NCI-H526 treated with DMSO at 0.1 percent for 48 hours (cell line): ENCODE measurements at regions not wholly inside any gene's neighbourhood (a gene's known extent, or its start where the extent isn't known, plus 50 kb on each side); places are given as distances from the start of the nearest gene placed in this dataset.
"Not testable (repeated sequence)": the region's sequence is repeated elsewhere in the genome, so short reads cannot be mapped to it uniquely, and the experiment has no call there.

ENCODE experiments used
- DNase-seq: peaks from one replicate; lab custom pipeline; 2025; lab: John Stamatoyannopoulos, UW

DNA sequence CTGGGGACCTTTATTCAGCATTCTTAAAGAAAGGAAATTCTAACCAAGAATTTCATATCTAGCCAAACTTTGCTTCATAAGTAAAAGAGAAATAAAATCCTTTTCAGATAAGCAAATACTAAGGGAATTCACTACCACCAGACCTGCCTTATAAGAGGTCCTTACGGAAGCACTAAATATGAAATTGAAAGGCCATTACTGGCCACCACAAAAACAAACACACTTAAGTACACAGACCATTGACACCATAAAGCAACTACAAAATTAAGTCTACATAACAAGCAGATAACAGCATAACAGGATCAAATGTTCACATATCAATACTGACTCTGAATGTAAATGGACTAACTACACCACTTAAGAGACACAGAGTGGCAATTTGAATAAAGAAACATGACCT is 361.4 kb upstream of the POU5F2 start:
- no peak for DNase-seq

- DNase-seq: not testable (repeated sequence)
These were observed 356.0 kb upstream of the POU5F2 start for GRCh38 chr5:94097384-94097783.

DNA sequence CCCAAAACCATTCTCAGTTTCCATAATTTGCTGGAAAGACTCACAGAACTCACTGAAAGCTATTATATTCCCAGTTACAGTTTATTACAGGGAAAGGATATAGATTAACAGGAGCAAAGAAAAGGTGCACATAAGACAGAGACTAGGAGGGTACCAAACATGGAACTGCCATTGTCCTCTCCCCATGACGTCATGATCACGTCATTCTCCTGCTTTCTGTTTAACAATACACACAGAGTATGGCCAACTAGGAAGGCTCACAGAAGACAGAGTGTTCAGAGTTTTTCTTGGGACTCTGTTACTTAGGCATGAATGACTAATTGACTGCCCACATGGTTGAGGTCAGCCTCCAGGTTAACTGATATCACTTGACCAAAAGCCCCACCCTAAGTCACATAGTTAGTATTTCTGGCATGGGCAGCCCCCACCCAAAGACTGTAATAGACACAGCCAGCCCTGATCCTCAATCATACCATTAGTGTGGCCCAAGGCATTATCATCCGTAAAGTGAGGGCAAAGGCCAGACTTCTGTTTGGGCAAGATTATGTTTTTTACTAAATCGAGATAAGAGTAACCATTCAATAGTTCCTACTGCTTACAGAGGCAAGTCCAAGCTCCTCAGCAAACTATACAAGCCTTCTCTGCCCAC is 353.5 kb upstream of the POU5F2 start:
- no peak for DNase-seq

DNA sequence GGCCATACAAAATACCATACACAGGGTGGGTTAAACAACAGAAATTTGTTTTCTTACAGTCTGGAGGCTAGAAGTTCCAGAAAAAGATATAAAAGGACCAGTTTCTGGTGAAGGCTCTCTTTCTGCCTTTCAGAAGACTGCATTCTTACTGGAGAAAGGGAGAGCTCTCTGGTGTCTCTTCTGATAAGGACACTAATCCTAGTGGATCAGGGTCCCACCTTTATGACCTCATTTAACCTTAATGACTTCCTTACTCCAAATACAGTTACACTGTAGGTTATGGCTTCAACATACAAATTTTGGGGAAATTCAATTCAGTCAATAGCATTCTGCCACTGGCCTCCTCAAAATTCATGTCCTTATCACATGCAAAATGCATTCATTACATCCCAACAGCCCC is 351.9 kb upstream of the POU5F2 start:
- DNase-seq: no peak

GRCh38 chr5:94086635-94087034 is 345.2 kb upstream of the POU5F2 start:
- DNase-seq: not testable (repeated sequence)

DNA sequence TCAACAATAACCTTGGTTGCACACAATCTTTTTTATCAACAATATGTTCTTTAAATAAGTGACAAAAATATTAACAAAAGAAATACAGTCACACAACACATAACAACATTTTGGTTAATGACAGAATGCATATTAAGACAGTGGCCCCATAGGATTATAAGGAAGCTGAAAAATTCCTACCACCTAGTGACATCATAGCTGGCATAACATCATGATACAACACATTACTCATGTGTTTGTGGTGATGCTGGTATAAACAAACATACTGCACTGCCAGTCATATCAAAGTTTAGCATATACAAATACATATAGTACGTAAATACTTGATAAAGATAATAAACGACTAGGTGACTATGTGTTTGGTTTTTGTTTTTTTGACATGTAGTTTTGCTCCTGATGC is 344.8 kb upstream of the POU5F2 start:
- DNase-seq: no peak

GRCh38 chr5:94082405-94082804 is 341.0 kb upstream of the POU5F2 start:
- no peak for DNase-seq

- no peak for DNase-seq
These were observed 339.7 kb upstream of the POU5F2 start for GRCh38 chr5:94081088-94081487.

DNA sequence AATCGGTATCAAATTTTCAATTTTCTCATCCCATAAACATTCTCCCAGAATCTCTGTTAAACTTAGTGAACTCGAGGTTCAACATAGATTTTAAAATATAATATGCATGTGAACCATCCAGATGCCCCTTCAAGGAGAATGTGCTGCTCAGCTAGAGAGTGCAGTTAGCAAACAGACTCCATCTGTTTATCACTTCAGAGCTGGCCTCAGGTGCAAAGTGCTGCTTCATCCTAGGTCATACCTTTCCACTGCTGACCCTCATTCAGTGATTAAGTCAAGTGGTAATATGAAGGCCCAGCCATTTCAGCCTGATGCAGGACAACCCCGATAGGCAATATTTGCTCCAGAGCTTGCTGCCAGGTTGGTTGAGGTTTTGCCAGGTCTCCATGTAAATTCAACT is 339.0 kb upstream of the POU5F2 start:
- DNase-seq: no peak

GRCh38 chr5:94072116-94072515 is 330.7 kb upstream of the POU5F2 start:
- DNase-seq: no peak

DNA sequence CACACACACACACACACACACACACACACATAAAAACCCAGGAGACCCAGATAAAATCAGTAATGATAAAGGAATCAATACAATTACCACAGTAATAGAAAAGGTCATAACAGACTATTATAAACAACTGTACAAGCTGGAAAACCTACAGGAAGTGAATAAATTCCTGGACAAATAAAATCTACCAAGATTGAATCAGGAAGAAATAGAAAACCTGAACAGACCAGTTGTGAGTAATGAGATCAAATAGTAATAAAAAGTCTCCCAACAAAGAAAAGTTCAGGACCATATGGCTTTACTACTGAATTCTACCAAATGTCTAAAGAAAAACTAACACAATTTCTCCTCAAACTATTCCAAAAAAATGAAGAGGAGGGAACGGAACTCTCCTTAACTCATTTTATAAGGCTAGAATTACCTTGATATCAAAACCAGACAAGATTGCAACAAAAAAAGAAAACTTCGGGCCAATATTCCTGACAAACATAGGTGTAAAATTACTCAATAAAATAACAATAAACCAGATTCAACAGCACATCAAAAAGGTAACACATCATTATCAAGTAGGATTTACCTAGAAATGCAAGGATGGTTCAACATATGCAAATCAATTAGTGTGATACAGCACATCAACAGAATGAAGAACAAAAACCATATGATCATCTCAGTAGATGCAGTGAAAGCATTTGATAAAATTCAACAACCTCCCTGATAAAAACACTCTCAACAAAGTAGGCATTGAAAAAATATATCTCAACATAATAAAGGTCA is 325.2 kb upstream of the POU5F2 start:
- no peak for DNase-seq

- no peak for DNase-seq
These were observed 322.6 kb upstream of the POU5F2 start for GRCh38 chr5:94064025-94064424.

DNA sequence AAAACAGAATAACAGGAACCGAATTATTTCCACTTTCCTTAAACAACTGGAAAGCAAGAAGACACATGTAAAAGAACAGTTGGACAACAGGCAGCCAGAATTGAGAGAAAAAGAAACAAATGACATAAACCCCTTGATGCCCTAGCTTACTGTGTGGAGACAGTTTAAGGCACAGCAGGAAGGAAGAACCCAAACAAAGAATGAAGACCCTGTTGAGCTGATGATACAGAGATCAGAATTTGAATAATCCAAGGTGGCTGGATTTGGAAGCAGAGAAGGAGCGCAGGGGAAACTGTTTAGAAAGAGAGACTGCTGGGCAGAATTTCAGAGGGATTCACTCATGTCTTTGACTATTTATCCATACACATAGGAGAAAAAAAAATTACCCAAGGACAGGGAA is 316.3 kb upstream of the POU5F2 start:
- no peak for DNase-seq

GRCh38 chr5:94057217-94057616 is 315.8 kb upstream of the POU5F2 start:
- no peak for DNase-seq

- not testable (repeated sequence) for DNase-seq
These were observed 308.0 kb upstream of the POU5F2 start for GRCh38 chr5:94049307-94049922.

DNA sequence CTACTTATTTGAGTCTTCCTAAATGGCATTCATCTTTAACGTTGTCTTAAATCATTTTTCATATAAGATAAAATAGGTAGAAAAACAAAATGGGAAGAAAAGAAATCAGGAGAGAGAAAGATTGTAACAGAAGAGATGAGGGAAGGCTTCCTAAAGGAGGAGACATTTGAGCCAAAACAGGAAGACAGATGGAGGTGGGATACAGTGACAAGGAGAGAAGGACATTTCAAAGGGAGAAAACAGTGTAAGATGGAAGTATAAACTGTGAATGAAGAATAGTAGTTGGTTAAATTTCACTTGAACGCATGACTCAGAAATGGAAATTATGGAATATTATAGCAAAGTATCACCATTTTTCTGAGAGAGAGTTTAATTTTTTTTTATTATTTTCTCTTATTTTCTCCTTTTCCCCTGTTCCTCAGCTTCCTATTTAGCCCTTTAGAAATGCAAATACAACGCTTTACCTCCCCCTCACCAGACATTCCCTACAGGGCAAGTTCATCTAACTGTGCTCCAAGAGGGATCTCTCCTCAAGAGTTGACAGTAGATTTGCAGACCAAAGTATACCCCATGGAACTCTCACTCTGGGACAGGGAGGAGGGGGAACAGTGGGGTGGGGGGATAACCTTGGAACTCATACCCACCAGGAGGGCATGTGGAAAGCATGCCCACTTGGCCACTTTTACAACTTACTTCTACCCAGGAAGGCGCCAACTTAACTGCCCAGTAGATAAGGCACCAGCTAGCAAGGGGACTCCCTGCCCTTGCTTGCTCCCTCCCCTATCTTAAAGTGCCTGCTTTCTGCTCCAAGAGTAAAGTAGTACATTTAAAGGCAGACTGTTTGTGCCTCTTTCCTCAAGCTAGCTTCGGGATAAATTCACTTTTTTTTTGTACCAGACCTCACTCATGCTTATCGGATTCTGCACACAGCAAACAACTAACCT is 304.7 kb upstream of the POU5F2 start:
- no peak for DNase-seq

DNA sequence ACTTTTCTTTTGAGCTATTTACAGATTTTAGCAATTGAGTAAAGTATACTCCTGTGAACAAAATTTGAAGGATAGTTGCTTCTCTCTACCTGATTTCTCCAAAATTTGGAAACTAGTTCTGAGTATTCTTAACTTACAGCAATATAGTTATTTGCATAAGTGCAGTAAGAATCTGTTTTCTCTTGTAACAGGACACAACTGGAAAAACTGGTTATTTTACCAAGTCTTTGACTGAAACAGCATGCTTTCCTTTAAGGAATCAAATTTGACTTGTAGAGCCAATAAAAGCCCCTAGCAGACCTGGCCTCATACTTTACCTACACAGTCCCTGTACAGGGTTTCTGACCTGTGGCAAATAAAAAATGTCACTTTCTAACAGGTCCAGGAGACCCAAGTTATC is 301.9 kb upstream of the POU5F2 start:
- DNase-seq: no peak

- DNase-seq: no peak
These were observed 299.3 kb upstream of the POU5F2 start for GRCh38 chr5:94040591-94041148.

- no peak for DNase-seq
These were observed 297.7 kb upstream of the POU5F2 start for GRCh38 chr5:94039101-94039500.

DNA sequence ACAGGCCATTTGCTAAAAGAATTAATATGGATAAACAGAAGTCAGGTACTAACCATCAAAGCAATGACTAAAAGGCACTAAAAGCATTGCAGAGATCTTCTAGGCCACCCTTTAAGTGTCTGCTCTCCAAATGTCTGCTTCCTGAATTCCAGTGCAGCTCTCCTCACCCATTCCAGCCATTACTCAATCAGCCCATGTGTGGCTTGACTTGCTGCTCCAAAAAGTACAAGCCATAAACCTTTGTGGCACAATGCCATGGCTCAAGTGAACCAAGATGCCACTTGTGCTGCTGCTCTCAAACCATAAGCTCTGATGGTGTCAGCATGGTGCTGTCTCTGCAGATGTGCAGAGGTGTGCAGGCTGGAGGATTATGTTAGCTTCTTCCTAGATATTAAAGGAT is 290.2 kb upstream of the POU5F2 start:
- no peak for DNase-seq

DNA sequence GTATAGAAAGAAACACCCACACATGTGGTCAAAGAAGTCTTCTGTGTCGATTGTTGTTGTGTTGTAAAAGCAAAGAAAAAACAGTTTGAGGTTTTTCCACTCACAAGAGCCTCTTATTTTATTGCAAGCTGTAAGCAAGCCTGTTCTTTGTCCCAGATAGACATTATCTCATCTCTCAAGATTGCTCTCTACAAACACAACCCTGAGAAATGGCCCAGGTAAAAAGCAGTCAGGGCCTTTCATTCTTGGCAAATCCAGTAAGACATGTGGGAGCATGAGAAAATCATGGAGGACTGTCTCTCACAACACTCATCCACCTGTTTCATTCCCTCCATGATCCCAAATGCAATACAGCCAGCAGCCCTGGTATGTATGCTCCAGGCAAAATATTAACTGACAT is 286.6 kb upstream of the POU5F2 start:
- no peak for DNase-seq

- no peak for DNase-seq
These were observed 285.7 kb upstream of the POU5F2 start for GRCh38 chr5:94027145-94027544.
